OCI-LY7 (cell line): ENCODE measurements at regions not wholly inside any gene's neighbourhood (a gene's known extent, or its start where the extent isn't known, plus 50 kb on each side); places are given as distances from the start of the nearest gene placed in this dataset.

Experiments used
- BruUV-seq: library from RNA; stranded (reverse); fragments of 400-500 nt; replicated peaks from 2 replicates; lab custom pipeline; 2021; lab: Mats Ljungman, UMichigan
- CTCF ChIA-PET: fragments of 300-600 bp; sonication (Branson Sonifier 250); formaldehyde crosslinking; loops from one replicate; lab custom pipeline; 2022; ENCODE audit warnings: antibody characterized with exemption; ENCODE audit not compliant: unreplicated experiment; lab: Charles Lee
- POLR2A ChIA-PET: fragments of 300-600 bp; sonication (Branson Sonifier 250); formaldehyde crosslinking; loops from one replicate; lab custom pipeline; 2022; ENCODE audit warnings: antibody characterized with exemption; lab: Charles Lee
- DNase-seq: peaks from one replicate; pipeline ENCODE4 v3.0.0-alpha.2; 2015; ENCODE audit warnings: low spot score
- H2AFZ ChIP-seq: fragments of 200-600 bp; sonication (generic), shearing (Covaris generic); 2 replicates; pipeline ENCODE4 v1.6.1; 2014; ENCODE audit warnings: mild to moderate bottlenecking, antibody characterized with exemption, low read length, moderate library complexity
- H3K27ac ChIP-seq: fragments of 200-600 bp; sonication (generic); 2 replicates; pipeline ENCODE4 v1.5.1; 2014; ENCODE audit warnings: mixed run types, low read depth, mild to moderate bottlenecking, moderate library complexity, low read length, inconsistent platforms; ENCODE audit not compliant: poor library complexity, severe bottlenecking
- H3K36me3 ChIP-seq: fragments of 200-600 bp; sonication (generic); 2 replicates; pipeline ENCODE4 v1.6.1; 2014; ENCODE audit warnings: mild to moderate bottlenecking, antibody characterized with exemption, low read length, moderate library complexity, mixed read lengths; ENCODE audit not compliant: insufficient read depth
- H3K4me1 ChIP-seq: fragments of 200-600 bp; sonication (generic); 2 replicates; pipeline ENCODE4 v1.5.1; 2014; ENCODE audit warnings: mild to moderate bottlenecking, low read length; ENCODE audit not compliant: insufficient read depth, poor library complexity, severe bottlenecking
- H3K4me2 ChIP-seq: fragments of 200-600 bp; sonication (generic); 2 replicates; pipeline ENCODE4 v1.6.1; 2014; ENCODE audit warnings: mild to moderate bottlenecking, low read length
- H3K4me3 ChIP-seq: fragments of 200-600 bp; sonication (generic); 2 replicates; pipeline ENCODE4 v1.5.1; 2014; ENCODE audit warnings: mild to moderate bottlenecking, low read depth, low read length; ENCODE audit not compliant: poor library complexity, severe bottlenecking
- H3K79me2 ChIP-seq: fragments of 200-600 bp; sonication (generic); 2 replicates; pipeline ENCODE4 v1.6.1; 2016; ENCODE audit warnings: low read depth, mild to moderate bottlenecking, low read length, moderate library complexity, mixed read lengths; ENCODE audit not compliant: insufficient read depth
- H3K9me2 ChIP-seq: fragments of 200-600 bp; sonication (generic); 2 replicates; pipeline ENCODE4 v1.6.1; 2016; ENCODE audit warnings: mild to moderate bottlenecking, low read length, mixed read lengths; ENCODE audit not compliant: insufficient read depth
- H3K9me3 ChIP-seq: fragments of 200-600 bp; sonication (generic); 2 replicates; pipeline ENCODE4 v1.6.1; 2014; ENCODE audit warnings: mild to moderate bottlenecking, mixed run types, low read length, mixed read lengths
- H4K20me1 ChIP-seq: fragments of 200-600 bp; sonication (generic); 2 replicates; pipeline ENCODE4 v1.6.1; 2014; ENCODE audit warnings: mild to moderate bottlenecking, antibody characterized with exemption, low read length, moderate library complexity, mixed read lengths; ENCODE audit not compliant: insufficient read depth
- EZH2phosphoT487 ChIP-seq: fragments of 200-600 bp; sonication (generic); IDR thresholded peaks from 2 replicates; pipeline ENCODE4 v1.6.1; 2018; ENCODE audit warnings: low read depth, borderline replicate concordance, mild to moderate bottlenecking, mixed run types, antibody characterized with exemption, low read length, moderate library complexity, mixed read lengths
- intact Hi-C: fragments of 100-400 bp; cut with micrococcal nuclease; formaldehyde crosslinking; loops from one replicate; pipeline ENCODE4 v1.10.0; 2022; ENCODE audit not compliant: unreplicated experiment
- TF ChIP-seq, protein P1 (sequence below): fragments of 200-600 bp; sonication (generic); conservative IDR thresholded peaks from 2 replicates; pipeline ENCODE4 v1.5.1; 2014; ENCODE audit warnings: mild to moderate bottlenecking, antibody characterized with exemption, low read length, moderate library complexity, mixed read lengths

GRCh38 chr22:45077826-45078334 is 68.1 kb upstream of the PHF21B start:
- no peak for DNase-seq
- Histone ChIP-seq H3K4me2 (no peak overlapping the region), H2AFZ (no peak overlapping the region), H3K36me3 (no peaks in the 10 kb centered on the region), H4K20me1 (no peaks in the 10 kb centered on the region), H3K4me1 (no peaks in the 10 kb centered on the region), H3K27ac (no peak overlapping the region), H3K79me2 (no peaks in the 10 kb centered on the region), H3K9me2 (no peaks in the 10 kb centered on the region), H3K4me3 (no peak overlapping the region), H3K9me3 (no peaks in the 10 kb centered on the region)
- POLR2A ChIA-PET: no interaction called here
- no TSS peak for BruUV-seq
- CTCF ChIA-PET: no interaction called here
- TF ChIP-seq, protein P1, sequence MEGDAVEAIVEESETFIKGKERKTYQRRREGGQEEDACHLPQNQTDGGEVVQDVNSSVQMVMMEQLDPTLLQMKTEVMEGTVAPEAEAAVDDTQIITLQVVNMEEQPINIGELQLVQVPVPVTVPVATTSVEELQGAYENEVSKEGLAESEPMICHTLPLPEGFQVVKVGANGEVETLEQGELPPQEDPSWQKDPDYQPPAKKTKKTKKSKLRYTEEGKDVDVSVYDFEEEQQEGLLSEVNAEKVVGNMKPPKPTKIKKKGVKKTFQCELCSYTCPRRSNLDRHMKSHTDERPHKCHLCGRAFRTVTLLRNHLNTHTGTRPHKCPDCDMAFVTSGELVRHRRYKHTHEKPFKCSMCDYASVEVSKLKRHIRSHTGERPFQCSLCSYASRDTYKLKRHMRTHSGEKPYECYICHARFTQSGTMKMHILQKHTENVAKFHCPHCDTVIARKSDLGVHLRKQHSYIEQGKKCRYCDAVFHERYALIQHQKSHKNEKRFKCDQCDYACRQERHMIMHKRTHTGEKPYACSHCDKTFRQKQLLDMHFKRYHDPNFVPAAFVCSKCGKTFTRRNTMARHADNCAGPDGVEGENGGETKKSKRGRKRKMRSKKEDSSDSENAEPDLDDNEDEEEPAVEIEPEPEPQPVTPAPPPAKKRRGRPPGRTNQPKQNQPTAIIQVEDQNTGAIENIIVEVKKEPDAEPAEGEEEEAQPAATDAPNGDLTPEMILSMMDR: no peak
- TF ChIP-seq EZH2phosphoT487: no peak
- intact Hi-C loops: no loop called here

GRCh38 chr22:45082795-45083194 is 73.0 kb upstream of the PHF21B start:
- Histone ChIP-seq H3K79me2 (no peaks in the 10 kb centered on the region), H4K20me1 (no peaks in the 10 kb centered on the region), H3K9me2 (no peaks in the 10 kb centered on the region), H3K4me2 (no peak overlapping the region), H3K27ac (no peak overlapping the region), H3K4me3 (no peak overlapping the region), H3K36me3 (no peaks in the 10 kb centered on the region), H3K9me3 (no peaks in the 10 kb centered on the region), H3K4me1 (no peaks in the 10 kb centered on the region), H2AFZ (no peak overlapping the region)
- DNase-seq: no peak
- BruUV-seq: no TSS peak
- intact Hi-C loops: no loop called here
- ChIA-PET CTCF (no interaction called here), POLR2A (no interaction called here)
- TF ChIP-seq, protein P1: peak; percentile 32
- no peak for TF ChIP-seq EZH2phosphoT487

DNA sequence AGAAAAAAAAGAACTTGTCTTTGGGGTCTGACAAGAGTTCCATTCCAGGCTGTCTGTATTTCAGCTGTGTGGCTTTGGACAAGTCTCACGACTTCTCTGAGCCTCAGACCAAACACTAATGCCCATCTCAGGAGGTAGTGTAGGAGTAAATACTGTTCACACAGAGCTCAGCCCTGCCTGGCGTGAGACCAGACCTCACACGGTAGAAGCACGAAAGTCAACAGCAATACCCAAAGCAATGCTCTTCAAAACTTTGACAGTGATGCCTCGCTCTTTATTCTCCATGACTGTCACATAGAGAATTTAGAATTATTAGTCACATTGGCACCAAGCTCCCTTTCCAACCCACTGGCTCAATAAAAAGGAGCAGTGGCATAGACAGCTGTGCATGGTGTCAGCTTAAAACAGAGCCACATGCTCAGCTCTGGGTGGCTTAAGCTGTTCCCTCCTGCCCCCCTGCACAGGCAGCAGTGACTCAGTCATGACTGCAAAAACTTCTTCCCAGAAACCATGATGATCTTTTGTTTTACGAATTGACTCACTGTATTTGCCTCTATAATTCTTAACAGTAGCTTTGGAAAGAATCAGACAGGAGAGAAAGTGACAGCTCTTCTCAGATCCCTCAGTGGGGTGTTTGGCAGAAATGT is 74.0 kb upstream of the PHF21B start:
- Histone ChIP-seq H3K9me3 (no peaks in the 10 kb centered on the region), H3K4me2 (no peak overlapping the region), H2AFZ (no peak overlapping the region), H3K9me2 (no peaks in the 10 kb centered on the region), H3K79me2 (no peaks in the 10 kb centered on the region), H3K27ac (no peak overlapping the region), H3K36me3 (no peaks in the 10 kb centered on the region), H3K4me3 (no peak overlapping the region), H3K4me1 (no peaks in the 10 kb centered on the region), H4K20me1 (no peaks in the 10 kb centered on the region)
- no TSS peak for BruUV-seq
- TF ChIP-seq EZH2phosphoT487: no peak
- TF ChIP-seq, protein P1: no peak
- no peak for DNase-seq
- intact Hi-C loops: no loop called here
- CTCF ChIA-PET: no interaction called here
- POLR2A ChIA-PET: no interaction called here
